ENCODE measurements at regions not wholly inside any gene's neighbourhood (a gene's known extent, or its start where the extent isn't known, plus 50 kb on each side); places are given as distances from the start of the nearest gene placed in this dataset.

DNA sequence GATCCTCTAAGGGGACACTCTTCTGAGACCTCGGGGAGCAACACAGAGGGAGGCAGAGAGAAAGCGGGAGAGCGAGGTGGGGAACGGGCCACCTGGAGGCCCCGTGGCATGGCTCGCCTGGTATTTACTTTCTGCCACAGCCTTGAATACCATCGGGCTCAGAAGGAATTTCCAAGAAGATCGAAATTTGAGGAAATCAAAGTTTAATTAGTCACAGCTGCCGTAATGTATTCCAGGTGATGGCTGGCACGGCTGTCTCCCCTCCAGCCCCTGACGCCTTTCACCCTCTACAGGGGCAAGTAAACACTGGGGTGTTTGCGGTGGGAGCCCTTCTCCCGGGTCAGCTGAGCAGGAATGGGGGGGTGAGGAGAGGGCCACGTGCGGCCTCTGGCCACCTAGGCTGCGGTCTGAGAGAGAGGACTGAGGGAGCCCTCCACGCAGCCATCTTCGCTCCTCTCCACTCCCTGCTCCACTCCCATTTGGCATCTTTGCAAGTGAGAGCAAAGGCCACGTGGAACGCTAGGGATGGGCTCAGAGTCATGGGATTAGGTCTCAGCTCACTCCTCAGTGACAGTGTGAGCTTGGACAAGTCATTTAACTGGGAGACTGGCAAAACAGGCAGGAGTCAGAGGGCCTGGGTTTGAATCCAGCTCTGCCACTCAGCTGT, 125.2 kb downstream of the SYF2 start:
- H3K4me3 Mint-ChIP-seq = no peak overlapping the region
- no peak for DNase-seq
- H3K36me3 Mint-ChIP-seq (ENCODE audit: low read depth) = peaks cover 10% of the 10 kb centered on the region
- POLR2A ChIA-PET = no interaction called here
- peaks cover 25% of the 10 kb centered on the region for H3K4me1 Mint-ChIP-seq
- H3K27me3 Mint-ChIP-seq = peaks cover 22% of the 10 kb centered on the region
- CTCF ChIA-PET = interaction anchor here (2.3 kb wide), 1 partner anchor 11 kb away, joined by 7 read pairs; no protein-coding TSS in a partner anchor
- H3K27ac Mint-ChIP-seq = no peak overlapping the region
- peaks cover 10% of the 10 kb centered on the region for H3K9me3 Mint-ChIP-seq

DNA sequence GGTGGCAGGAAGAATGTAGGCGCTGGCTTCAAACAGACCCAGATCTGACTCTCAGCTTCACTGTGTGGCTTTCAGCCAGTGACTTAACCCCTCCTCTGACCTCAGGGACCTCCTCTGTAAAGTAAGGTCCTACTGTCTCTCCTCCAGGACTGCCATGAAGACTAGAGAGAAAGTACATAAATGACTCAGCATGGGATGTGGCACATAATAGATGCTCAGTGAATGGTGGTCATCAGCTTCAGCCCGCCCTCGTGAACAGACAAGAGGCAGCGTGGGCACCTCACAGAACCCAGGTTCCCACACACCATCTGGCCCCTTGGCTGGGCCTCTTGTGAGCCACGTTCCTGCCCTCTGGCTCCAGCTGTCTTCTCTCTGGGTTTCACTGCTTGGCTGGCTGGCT, 126.0 kb downstream of the SYF2 start:
- CTCF ChIA-PET = interaction anchor here (1.5 to 2.3 kb wide), 2 partner anchors 10 to 258 kb away, joined by 3 to 7 read pairs; no protein-coding TSS in a partner anchor
- DNase-seq = no peak

DNA sequence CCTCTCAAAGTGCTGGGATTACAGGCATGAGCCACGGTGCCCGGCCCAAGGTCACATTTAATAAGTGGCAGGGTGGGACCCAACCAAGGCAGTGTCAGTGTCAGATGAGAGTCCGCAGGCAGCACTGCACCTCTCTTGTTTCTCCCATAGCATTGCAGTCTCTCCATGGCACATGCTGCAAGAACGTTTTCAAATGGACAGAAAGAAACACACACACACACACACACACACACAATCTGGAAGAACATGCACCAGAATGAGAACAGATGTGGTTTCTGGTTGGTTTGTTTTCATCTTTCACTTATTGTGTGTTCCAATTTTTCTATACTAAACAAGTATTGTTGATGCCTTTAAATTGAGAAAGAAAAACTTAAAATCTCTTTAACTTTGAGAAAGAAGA, 126.5 kb downstream of the SYF2 start:
- Mint-ChIP-seq H3K4me3 (no peak overlapping the region), H3K27ac (no peak overlapping the region), H3K4me1 (peaks cover 34% of the 10 kb centered on the region), H3K9me3 (peaks cover 10% of the 10 kb centered on the region), H3K27me3 (peaks cover 23% of the 10 kb centered on the region), H3K36me3 (ENCODE audit: low read depth) (peaks cover 10% of the 10 kb centered on the region)
- ChIA-PET POLR2A (no interaction called here), CTCF (interaction anchor here (1.5 to 2.3 kb wide), 2 partner anchors 10 to 257 kb away, joined by 3 to 7 read pairs; no protein-coding TSS in a partner anchor)
- DNase-seq = no peak

More for the DNA sequence above, 126.0 kb downstream of the SYF2 start:
- Mint-ChIP-seq H3K27me3 (peaks cover 23% of the 10 kb centered on the region), H3K27ac (no peak overlapping the region), H3K36me3 (ENCODE audit: low read depth) (peaks cover 10% of the 10 kb centered on the region), H3K4me3 (no peak overlapping the region), H3K4me1 (peaks cover 30% of the 10 kb centered on the region), H3K9me3 (peaks cover 10% of the 10 kb centered on the region)
- POLR2A ChIA-PET = no interaction called here

DNA sequence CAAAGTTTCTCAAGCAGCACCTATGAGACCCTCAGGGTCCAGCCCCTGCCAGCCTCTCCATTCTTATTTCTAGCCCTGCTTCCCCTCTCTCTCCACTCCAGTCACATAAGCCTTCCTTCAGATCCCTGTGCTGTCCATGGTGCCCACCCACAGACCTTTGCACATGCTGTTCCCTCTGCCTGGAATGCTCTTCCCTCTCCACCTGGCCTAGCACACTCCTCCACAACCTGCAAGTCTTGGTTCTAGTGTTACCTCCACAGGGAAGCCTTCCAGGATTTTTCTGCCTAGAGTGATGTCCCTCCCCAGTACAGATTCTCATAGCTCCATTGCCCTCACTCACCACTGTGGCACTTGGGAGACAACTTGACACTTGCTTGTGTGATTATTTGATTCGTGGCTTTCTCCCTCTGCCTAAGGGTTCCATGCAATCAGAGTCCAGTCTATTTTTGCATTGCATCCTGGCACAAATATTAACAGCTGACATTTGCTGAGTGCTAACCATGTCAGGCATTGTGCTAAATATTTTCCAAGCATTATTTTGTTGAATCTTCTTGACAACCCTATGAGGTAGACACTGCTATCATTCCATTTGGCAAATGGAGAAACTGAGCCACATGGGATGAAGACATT, 127.3 kb downstream of the SYF2 start:
- H3K4me1 Mint-ChIP-seq = peaks cover 42% of the 10 kb centered on the region
- no peak overlapping the region for H3K27ac Mint-ChIP-seq
- peaks cover 10% of the 10 kb centered on the region for H3K9me3 Mint-ChIP-seq
- ChIA-PET CTCF (interaction anchor here (1.5 to 2.3 kb wide), 2 partner anchors 9 to 257 kb away, joined by 3 to 7 read pairs; no protein-coding TSS in a partner anchor), POLR2A (no interaction called here)
- DNase-seq = no peak
- H3K4me3 Mint-ChIP-seq = no peak overlapping the region
- peaks cover 23% of the 10 kb centered on the region for H3K27me3 Mint-ChIP-seq
- H3K36me3 Mint-ChIP-seq (ENCODE audit: low read depth) = peaks cover 10% of the 10 kb centered on the region

DNA sequence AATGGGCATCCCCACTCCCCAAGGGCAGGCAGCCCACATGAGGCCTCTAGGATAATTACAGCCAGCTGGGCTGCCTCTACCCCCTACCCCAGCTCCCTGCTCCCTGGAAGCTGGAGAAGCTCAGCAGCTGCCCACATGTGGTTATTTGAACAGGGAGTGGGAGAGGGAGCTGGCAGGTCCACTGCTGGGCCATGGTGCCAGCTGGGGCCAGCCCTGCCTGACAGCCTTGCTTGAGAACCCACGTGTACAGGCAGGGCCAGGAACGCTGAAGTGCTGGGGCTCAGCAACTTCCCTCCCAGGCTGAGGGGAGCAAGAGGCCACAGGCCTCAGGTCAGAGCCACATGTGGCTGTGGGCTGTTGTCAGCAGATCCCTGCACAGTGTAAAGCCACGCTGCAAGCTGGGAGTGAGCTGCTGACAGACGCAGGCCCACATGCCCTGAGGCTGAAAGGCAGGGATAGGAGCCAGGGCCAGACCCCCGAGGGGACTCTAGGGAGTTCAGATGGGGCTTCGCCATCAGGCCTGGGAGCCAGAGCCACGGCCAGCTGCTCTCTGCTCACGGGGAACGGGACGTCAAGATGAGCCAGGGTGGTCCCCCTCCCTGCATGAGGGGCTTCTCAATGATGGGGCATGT, 129.0 kb downstream of the SYF2 start:
- H3K27me3 Mint-ChIP-seq = peaks cover 23% of the 10 kb centered on the region
- peaks cover 49% of the 10 kb centered on the region for H3K4me1 Mint-ChIP-seq
- no peaks in the 10 kb centered on the region for H3K9me3 Mint-ChIP-seq
- ChIA-PET CTCF (interaction anchor here (1.3 to 2.3 kb wide), 2 partner anchors 66 to 256 kb away, joined by 3 to 7 read pairs; no protein-coding TSS in a partner anchor), POLR2A (interaction anchor here (0.6 kb wide), 1 partner anchor 138 kb away, joined by 3 read pairs; no protein-coding TSS in a partner anchor)
- no peak overlapping the region for H3K27ac Mint-ChIP-seq
- H3K4me3 Mint-ChIP-seq = no peak overlapping the region
- DNase-seq = no peak
- H3K36me3 Mint-ChIP-seq (ENCODE audit: low read depth) = no peaks in the 10 kb centered on the region

DNA sequence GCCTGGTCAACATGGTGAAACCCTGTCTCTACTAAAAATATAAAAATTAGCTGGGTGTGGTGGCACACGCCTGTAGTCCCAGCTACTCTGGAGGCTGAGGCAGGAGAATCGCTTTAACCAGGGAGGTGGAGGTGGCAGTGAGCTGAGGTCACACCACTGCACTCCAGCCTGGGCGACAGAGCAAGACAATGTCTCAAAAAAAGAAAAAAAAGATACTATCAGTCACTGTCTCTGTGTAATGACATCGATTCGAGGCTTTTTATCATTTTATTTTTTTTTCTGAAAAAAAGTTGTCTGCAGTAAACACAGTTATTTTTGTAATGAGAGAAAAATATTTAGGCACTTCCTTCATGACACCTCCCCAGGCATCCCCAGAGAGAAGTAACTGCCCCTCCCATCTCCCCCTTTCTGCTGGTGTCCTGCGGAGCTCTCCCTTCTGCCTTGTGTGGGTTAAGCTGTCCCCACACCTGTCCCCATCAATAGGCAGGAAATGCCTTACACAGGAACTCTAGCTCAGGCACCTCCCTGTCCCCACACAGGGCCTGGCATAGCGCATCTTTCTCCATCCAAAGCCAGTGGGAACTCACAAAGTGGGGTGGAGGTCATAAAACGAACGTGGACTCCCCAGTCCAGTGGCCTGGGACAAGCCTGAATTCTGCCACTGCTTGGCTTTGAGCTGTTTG, 132.0 kb downstream of the SYF2 start:
- DNase-seq = no peak
- Mint-ChIP-seq H3K4me1 (peaks cover 68% of the 10 kb centered on the region), H3K9me3 (peaks cover 4% of the 10 kb centered on the region)

DNA sequence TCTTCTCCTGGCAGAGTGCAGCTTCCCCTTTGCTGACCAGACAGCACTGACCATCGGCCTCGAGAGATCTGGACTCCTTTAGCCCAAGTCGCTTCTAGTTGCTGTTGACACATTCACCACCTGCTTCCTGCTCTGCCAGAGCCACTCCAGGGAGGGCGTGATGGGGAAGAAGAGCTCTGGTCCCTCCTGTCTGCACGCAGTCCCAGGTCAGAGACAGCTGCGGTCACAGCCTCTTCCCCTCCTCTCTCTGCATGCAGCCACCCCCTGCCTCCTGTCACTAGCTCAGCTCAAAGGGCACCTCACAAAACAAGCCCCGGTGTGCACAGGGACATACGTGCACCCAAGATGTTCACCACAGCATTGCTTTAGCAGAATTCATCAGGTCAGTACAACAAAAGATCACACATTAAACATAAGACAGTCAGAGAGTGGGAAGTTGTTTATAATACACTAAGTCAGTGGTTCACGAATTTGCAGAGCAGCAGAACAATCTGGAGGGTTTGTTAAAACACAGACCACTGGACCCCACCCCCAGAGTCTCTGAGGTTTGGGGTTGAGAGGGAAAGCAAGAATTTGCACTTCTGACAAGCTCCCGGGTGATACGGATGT, 132.9 kb downstream of the SYF2 start:
- ChIA-PET POLR2A (interaction anchor here (0.7 to 4.8 kb wide), 9 partner anchors 19 to 251 kb away, joined by 3 to 52 read pairs (median 4); partner anchors contain the start of gene RUNX3), CTCF (interaction anchor here (0.6 to 5.0 kb wide), 18 partner anchors 11 to 684 kb away, joined by 3 to 39 read pairs (median 4); partner anchors contain the start of gene NIPAL3)
- peaks cover 4% of the 10 kb centered on the region for H3K9me3 Mint-ChIP-seq
- H3K27me3 Mint-ChIP-seq = peaks cover 24% of the 10 kb centered on the region
- H3K27ac Mint-ChIP-seq = peak overlapping the region; percentile 71
- peaks cover 10% of the 10 kb centered on the region for H3K36me3 Mint-ChIP-seq (ENCODE audit: low read depth)
- DNase-seq = peak; percentile 54
- no peak overlapping the region for H3K4me3 Mint-ChIP-seq
- peaks cover 73% of the 10 kb centered on the region for H3K4me1 Mint-ChIP-seq

More for the DNA sequence above, 132.0 kb downstream of the SYF2 start:
- Mint-ChIP-seq H3K27ac (peak overlapping the region; percentile 12), H3K36me3 (ENCODE audit: low read depth) (peaks cover 7% of the 10 kb centered on the region), H3K27me3 (peaks cover 28% of the 10 kb centered on the region), H3K4me3 (no peak overlapping the region)
- ChIA-PET POLR2A (interaction anchor here (1.2 to 4.8 kb wide), 7 partner anchors 60 to 252 kb away, joined by 3 to 52 read pairs (median 4); partner anchors contain the start of gene RUNX3), CTCF (interaction anchor here (0.9 to 5.0 kb wide), 17 partner anchors 12 to 253 kb away, joined by 3 to 39 read pairs (median 5); no protein-coding TSS in a partner anchor)

DNA sequence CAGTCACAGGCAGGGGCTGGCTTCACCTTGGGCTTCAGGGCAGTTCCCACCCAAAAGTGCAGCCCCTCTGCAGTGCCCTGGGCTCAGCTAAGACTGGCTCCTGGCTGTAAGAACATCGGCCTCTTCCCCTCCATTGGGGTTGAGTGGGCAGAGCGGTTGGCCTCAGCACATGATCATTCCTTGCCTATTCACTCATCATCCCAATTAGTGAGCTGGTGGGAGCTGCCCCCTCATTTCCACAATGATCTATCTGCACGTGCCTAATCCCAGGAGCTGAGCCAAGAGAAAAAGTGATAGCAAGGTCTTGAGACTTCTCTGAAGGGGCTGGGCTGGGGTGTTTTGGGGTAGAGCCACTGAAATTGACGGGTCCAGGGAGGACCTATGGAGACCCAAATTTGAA, 133.6 kb downstream of the SYF2 start:
- Mint-ChIP-seq H3K36me3 (ENCODE audit: low read depth) (peaks cover 16% of the 10 kb centered on the region), H3K4me1 (peaks cover 80% of the 10 kb centered on the region), H3K4me3 (no peak overlapping the region), H3K27me3 (peaks cover 24% of the 10 kb centered on the region), H3K9me3 (peaks cover 12% of the 10 kb centered on the region), H3K27ac (no peak overlapping the region)
- ChIA-PET CTCF (interaction anchor here (1.0 to 5.0 kb wide), 12 partner anchors 11 to 267 kb away, joined by 3 to 39 read pairs (median 4); no protein-coding TSS in a partner anchor), POLR2A (interaction anchor here (0.8 to 4.8 kb wide), 7 partner anchors 18 to 250 kb away, joined by 3 to 52 read pairs (median 3); partner anchors contain the start of gene RUNX3)
- no peak for DNase-seq

DNA sequence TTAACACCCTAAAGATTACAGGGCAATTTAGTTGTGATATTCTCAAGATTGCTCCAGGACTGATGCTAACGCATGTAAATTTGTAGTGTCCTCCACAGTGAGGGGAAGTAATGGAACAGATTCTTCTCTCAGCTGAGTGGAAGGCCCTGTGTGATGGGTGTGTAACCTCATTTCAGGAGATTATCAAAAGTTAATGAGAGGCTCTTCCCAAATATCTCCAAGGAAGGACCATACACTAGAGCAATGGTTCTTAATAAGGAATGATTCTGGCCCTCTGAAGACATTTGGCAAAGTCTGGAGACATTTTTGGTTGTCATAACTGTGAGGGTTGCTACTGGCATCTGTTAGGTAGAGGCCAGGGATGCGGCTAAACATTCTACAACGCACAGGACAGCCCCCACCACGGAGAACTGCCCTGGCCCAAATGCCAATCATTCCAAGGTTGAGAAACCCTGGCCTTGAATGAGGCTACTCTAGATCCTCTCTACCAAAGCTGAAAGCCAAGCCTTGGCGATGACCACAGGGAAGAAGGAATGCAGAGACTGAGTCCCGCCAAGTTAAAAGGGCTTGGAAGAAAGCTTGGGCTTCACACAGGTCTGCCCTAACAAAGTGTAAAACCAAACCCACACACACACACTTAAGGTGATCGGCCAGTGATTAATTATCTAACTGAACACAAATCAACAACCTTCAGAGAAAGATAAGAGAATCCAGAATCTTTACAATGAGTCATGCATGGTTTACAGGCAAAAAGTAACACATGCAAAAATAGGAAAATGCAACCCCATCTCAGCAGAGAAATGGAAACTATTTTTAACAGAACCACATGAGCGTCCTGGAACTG, 135.8 kb downstream of the SYF2 start:
- POLR2A ChIA-PET = interaction anchor here (0.8 to 1.8 kb wide), 6 partner anchors 25 to 199 kb away, joined by 3 to 4 read pairs (median 3); partner anchors contain the start of genes RSRP1 and SYF2
- Mint-ChIP-seq H3K4me3 (no peak overlapping the region), H3K27ac (peak overlapping the region; percentile 71), H3K9me3 (peaks cover 12% of the 10 kb centered on the region), H3K27me3 (peaks cover 26% of the 10 kb centered on the region), H3K36me3 (ENCODE audit: low read depth) (peaks cover 17% of the 10 kb centered on the region), H3K4me1 (peaks cover 76% of the 10 kb centered on the region)
- no peak for DNase-seq
- CTCF ChIA-PET = interaction anchor here (0.8 to 2.5 kb wide), 7 partner anchors 9 to 249 kb away, joined by 3 to 10 read pairs (median 4); no protein-coding TSS in a partner anchor

DNA sequence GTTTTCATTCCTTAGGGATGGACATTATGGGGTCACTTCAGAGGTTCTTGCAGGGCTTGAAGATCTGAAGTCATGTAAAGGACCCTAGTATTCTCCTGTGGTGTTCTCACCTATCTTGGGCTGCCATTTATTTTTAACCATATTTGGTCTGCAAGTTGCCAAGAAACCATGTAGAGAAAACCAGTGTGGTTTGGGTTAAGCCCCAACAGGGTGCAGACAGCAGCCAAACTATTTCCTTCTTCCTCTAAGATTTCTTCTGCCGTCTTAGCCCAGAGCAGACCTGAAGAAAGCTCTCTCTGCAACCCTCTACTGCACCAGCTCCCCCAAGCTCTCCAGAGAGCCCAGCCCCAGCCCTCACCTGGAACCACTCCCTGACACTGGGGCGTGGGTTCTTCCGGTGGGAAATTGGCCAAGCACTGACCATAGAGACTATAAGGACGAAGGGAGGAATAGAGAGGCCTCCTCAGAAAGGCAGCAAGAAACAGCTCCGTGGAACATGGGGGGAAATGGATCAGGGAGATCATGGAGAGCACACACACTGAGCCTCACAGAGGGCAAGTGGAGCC, 136.6 kb downstream of the SYF2 start:
- peak; percentile 62 for DNase-seq
- Mint-ChIP-seq H3K4me1 (peaks cover 68% of the 10 kb centered on the region), H3K36me3 (ENCODE audit: low read depth) (peaks cover 17% of the 10 kb centered on the region)

DNA sequence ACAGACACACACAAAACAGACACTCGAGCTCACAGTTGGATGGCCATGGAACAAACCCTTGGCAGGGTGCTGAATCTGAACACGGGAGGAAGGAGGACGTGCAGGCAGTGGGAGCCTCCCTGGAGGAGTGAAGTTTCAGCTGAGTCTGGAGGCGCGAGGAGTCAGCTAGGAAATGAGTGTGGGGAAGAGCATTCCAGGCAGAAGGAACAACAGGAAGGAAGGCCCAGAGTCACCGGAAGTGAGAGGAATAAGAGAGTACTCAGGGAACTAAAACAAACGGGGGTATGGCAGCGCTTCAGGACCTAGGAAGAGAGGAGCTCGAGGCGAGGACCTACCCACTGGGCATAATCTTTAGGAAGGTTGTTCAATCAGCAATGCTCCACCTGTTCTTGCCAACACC, 137.3 kb downstream of the SYF2 start:
- peaks cover 12% of the 10 kb centered on the region for H3K9me3 Mint-ChIP-seq
- peaks cover 17% of the 10 kb centered on the region for H3K36me3 Mint-ChIP-seq (ENCODE audit: low read depth)
- DNase-seq = no peak
- POLR2A ChIA-PET = no interaction called here
- peaks cover 28% of the 10 kb centered on the region for H3K27me3 Mint-ChIP-seq
- H3K4me3 Mint-ChIP-seq = no peak overlapping the region
- H3K4me1 Mint-ChIP-seq = peaks cover 61% of the 10 kb centered on the region
- CTCF ChIA-PET = interaction anchor here (1.5 to 2.5 kb wide), 3 partner anchors 11 to 247 kb away, joined by 6 to 10 read pairs (median 7); no protein-coding TSS in a partner anchor
- H3K27ac Mint-ChIP-seq = peak overlapping the region; percentile 5

More for the DNA sequence above, 136.6 kb downstream of the SYF2 start:
- POLR2A ChIA-PET = interaction anchor here (0.8 to 1.8 kb wide), 6 partner anchors 24 to 198 kb away, joined by 3 to 4 read pairs (median 3); partner anchors contain the start of genes RSRP1 and SYF2
- peaks cover 28% of the 10 kb centered on the region for H3K27me3 Mint-ChIP-seq
- peak overlapping the region; percentile 31 for H3K4me3 Mint-ChIP-seq
- H3K27ac Mint-ChIP-seq = peak overlapping the region; percentile 71
- peaks cover 12% of the 10 kb centered on the region for H3K9me3 Mint-ChIP-seq
- CTCF ChIA-PET = interaction anchor here (0.8 to 2.5 kb wide), 6 partner anchors 10 to 248 kb away, joined by 3 to 10 read pairs (median 5); no protein-coding TSS in a partner anchor
